ENCODE measurements at regions not wholly inside any gene's neighbourhood (a gene's known extent, or its start where the extent isn't known, plus 50 kb on each side); places are given as distances from the start of the nearest gene placed in this dataset.

DNA sequence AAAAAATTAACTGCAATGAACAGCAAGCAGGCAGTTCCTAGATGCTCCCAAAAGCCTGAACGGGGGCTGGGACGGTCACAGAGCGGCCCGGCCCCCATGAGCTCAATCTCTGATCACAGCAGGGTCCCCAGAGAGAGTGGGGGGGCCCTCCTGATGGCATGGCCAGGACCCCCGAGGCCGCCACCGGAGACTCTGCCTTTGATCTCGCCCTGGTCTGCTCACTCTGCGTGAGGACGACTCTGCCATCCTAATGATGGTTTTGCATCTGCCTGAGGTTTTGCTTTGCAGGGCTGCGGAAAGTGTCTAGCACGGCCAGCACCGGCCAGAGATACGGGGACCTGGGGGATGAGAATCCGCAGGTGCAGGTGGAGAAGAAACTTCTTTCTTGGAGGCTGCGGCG is 103.8 kb downstream of the SHOX start (continued):
- TF ChIP-seq, protein P1, sequence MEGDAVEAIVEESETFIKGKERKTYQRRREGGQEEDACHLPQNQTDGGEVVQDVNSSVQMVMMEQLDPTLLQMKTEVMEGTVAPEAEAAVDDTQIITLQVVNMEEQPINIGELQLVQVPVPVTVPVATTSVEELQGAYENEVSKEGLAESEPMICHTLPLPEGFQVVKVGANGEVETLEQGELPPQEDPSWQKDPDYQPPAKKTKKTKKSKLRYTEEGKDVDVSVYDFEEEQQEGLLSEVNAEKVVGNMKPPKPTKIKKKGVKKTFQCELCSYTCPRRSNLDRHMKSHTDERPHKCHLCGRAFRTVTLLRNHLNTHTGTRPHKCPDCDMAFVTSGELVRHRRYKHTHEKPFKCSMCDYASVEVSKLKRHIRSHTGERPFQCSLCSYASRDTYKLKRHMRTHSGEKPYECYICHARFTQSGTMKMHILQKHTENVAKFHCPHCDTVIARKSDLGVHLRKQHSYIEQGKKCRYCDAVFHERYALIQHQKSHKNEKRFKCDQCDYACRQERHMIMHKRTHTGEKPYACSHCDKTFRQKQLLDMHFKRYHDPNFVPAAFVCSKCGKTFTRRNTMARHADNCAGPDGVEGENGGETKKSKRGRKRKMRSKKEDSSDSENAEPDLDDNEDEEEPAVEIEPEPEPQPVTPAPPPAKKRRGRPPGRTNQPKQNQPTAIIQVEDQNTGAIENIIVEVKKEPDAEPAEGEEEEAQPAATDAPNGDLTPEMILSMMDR (IDR thresholded peaks at IDR 0.05 in 2 of 3, conservative IDR thresholded peaks at IDR 0.05 in 1 of 3; ENCODE audit: insufficient read depth in 2 of 3, low read depth in 1 of 3, low read length in 3 of 3) = no peak
- no peak for TF ChIP-seq KLF1 (tag; IDR thresholded peaks at IDR 0.05)

DNA sequence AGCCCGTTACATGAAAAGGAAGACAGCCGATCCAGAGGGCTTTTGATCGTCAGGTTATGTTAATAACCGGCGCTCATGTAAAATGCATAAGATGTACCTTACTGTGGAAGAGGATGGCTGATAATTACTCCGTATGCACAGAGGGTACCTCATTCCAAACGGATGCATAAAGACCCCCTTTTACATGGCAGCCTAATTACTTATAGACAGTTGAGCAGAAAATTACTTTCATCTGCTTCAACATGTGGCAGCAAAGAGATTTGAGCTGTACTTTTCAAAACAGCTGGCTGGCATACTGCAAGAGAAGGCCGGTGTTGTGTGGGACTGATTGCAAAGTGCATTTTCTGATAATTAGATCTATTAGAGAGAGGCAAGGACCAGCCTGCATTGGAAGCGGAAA is 103.4 kb downstream of the SHOX start:
- ATAC-seq = no peak
- in situ Hi-C loops (cut with MboI) = no loop called here
- H3K79me2 ChIP-seq (ENCODE audit: control insufficient read depth, insufficient read depth, low read length) = no peaks in the 10 kb centered on the region
- ChIA-PET CTCF (ENCODE audit: low intra/inter-chr PET ratio) (no interaction called here), POLR2A (no interaction called here)
- intact Hi-C loops (cut with micrococcal nuclease) = no loop called here
- H3K9ac ChIP-seq (ENCODE audit: insufficient read depth in 1 of 2, low read depth in 2 of 2, low read length in 2 of 2) = no peak overlapping the region
- TF ChIP-seq EP300 (IDR thresholded peaks at IDR 0.05; ENCODE audit: low read length) (no peak), GATAD2A (IDR thresholded peaks at IDR 0.05) (no peak), EP400 (IDR thresholded peaks at IDR 0.05) (no peak), CHD1 (IDR thresholded peaks at IDR 0.05; ENCODE audit: low read length) (no peak), RBM17 (IDR thresholded peaks at IDR 0.05; ENCODE audit: borderline replicate concordance, low read depth, low read length) (no peak), MED1 (CRISPR knock-in tag; IDR thresholded peaks at IDR 0.05; ENCODE audit: borderline replicate concordance) (no peak), SOX6 (IDR thresholded peaks at IDR 0.05) (no peak)
- TF ChIP-seq, protein P2, sequence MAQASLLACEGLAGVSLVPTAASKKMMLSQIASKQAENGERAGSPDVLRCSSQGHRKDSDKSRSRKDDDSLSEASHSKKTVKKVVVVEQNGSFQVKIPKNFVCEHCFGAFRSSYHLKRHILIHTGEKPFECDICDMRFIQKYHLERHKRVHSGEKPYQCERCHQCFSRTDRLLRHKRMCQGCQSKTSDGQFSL (CRISPR knock-in tag; IDR thresholded peaks at IDR 0.05) = no peak
- TF ChIP-seq, protein P2 (tag; IDR thresholded peaks at IDR 0.05) = no peak
- TF ChIP-seq, protein P3, sequence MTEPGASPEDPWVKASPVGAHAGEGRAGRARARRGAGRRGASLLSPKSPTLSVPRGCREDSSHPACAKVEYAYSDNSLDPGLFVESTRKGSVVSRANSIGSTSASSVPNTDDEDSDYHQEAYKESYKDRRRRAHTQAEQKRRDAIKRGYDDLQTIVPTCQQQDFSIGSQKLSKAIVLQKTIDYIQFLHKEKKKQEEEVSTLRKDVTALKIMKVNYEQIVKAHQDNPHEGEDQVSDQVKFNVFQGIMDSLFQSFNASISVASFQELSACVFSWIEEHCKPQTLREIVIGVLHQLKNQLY (CRISPR knock-in tag; conservative IDR thresholded peaks at IDR 0.05) = no peak
- TF ChIP-seq, protein P4, sequence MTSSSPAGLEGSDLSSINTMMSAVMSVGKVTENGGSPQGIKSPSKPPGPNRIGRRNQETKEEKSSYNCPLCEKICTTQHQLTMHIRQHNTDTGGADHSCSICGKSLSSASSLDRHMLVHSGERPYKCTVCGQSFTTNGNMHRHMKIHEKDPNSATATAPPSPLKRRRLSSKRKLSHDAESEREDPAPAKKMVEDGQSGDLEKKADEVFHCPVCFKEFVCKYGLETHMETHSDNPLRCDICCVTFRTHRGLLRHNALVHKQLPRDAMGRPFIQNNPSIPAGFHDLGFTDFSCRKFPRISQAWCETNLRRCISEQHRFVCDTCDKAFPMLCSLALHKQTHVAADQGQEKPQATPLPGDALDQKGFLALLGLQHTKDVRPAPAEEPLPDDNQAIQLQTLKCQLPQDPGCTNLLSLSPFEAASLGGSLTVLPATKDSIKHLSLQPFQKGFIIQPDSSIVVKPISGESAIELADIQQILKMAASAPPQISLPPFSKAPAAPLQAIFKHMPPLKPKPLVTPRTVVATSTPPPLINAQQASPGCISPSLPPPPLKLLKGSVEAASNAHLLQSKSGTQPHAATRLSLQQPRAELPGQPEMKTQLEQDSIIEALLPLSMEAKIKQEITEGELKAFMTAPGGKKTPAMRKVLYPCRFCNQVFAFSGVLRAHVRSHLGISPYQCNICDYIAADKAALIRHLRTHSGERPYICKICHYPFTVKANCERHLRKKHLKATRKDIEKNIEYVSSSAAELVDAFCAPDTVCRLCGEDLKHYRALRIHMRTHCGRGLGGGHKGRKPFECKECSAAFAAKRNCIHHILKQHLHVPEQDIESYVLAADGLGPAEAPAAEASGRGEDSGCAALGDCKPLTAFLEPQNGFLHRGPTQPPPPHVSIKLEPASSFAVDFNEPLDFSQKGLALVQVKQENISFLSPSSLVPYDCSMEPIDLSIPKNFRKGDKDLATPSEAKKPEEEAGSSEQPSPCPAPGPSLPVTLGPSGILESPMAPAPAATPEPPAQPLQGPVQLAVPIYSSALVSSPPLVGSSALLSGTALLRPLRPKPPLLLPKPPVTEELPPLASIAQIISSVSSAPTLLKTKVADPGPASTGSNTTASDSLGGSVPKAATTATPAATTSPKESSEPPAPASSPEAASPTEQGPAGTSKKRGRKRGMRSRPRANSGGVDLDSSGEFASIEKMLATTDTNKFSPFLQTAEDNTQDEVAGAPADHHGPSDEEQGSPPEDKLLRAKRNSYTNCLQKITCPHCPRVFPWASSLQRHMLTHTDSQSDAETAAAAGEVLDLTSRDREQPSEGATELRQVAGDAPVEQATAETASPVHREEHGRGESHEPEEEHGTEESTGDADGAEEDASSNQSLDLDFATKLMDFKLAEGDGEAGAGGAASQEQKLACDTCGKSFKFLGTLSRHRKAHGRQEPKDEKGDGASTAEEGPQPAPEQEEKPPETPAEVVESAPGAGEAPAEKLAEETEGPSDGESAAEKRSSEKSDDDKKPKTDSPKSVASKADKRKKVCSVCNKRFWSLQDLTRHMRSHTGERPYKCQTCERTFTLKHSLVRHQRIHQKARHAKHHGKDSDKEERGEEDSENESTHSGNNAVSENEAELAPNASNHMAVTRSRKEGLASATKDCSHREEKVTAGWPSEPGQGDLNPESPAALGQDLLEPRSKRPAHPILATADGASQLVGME (CRISPR knock-in tag; IDR thresholded peaks at IDR 0.05) = no peak
- H4K20me1 ChIP-seq (replicated peaks; ENCODE audit: control insufficient read depth, insufficient read depth, low read length) = no peaks in the 10 kb centered on the region
- H3K27ac ChIP-seq (ENCODE audit: extremely low read depth, low read depth, low read length) = no peak overlapping the region
- no peaks in the 10 kb centered on the region for H3K27me3 ChIP-seq (ENCODE audit: control insufficient read depth in 2 of 2, insufficient read depth in 2 of 2, low read length in 2 of 2)
- H3K36me3 ChIP-seq (ENCODE audit: control insufficient read depth, insufficient read depth, low read length) = no peaks in the 10 kb centered on the region
- no peak overlapping the region for H2AFZ ChIP-seq (ENCODE audit: low read depth, low read length)
- DNase-seq (ENCODE audit: extremely low read depth in 1 of 4, low spot score in 3 of 4) = no peak
- H3K4me2 ChIP-seq (ENCODE audit: insufficient read depth, low read length) = no peak overlapping the region
- H3K9me3 ChIP-seq (replicated peaks; ENCODE audit: control insufficient read depth, insufficient read depth, low read depth, low read length) = peaks cover 2% of the 10 kb centered on the region; the same call in 1 of the 2 replicates
- 0% methylated on average over 9 of the region's 9 CpGs for WGBS (ENCODE audit: insufficient coverage, low coverage, missing lambda C conversion rate)
- no peaks in the 10 kb centered on the region for H3K4me1 ChIP-seq (replicated peaks in 1 of 2; ENCODE audit: control insufficient read depth in 2 of 2, insufficient read depth in 2 of 2, low read length in 2 of 2)
- no peaks in the 10 kb centered on the region for H3K9me1 ChIP-seq (ENCODE audit: control insufficient read depth, insufficient read depth, low read length)
- BruUV-seq (replicated peaks) = no TSS peak
- H3K4me3 ChIP-seq = no peak overlapping the region
- FAIRE-seq = no peak
